Ishikawa (cell line): ENCODE measurements at regions not wholly inside any gene's neighbourhood (a gene's known extent, or its start where the extent isn't known, plus 50 kb on each side); places are given as distances from the start of the nearest gene placed in this dataset.

ENCODE experiments used
- CEBPB ChIP-seq: IDR thresholded peaks from 2 replicates; pipeline ENCODE4 v1.6.1; 2012
- CREB1 ChIP-seq: IDR thresholded peaks from 2 replicates; pipeline ENCODE4 v1.6.1; 2012; ENCODE audit warnings: low read depth
- EGR1 ChIP-seq: IDR thresholded peaks from 2 replicates; pipeline ENCODE4 v1.6.1; 2012
- EP300 ChIP-seq: IDR thresholded peaks from 2 replicates; pipeline ENCODE4 v1.6.1; 2012; ENCODE audit warnings: borderline replicate concordance
- FOXM1 ChIP-seq: IDR thresholded peaks from 2 replicates; pipeline ENCODE4 v1.6.1; 2012; ENCODE audit warnings: low read depth, borderline replicate concordance
- MAX ChIP-seq: IDR thresholded peaks from 2 replicates; pipeline ENCODE4 v1.6.1; 2012
- NFIC ChIP-seq: IDR thresholded peaks from 2 replicates; pipeline ENCODE4 v1.6.1; 2012
- RAD21 ChIP-seq: IDR thresholded peaks from 2 replicates; pipeline ENCODE4 v1.6.1; 2012; ENCODE audit warnings: low read depth
- REST ChIP-seq: IDR thresholded peaks from 2 replicates; pipeline ENCODE4 v1.6.1; 2012; ENCODE audit warnings: low read depth, mild to moderate bottlenecking
- TAF1 ChIP-seq: IDR thresholded peaks from 2 replicates; pipeline ENCODE4 v1.6.1; 2012; ENCODE audit warnings: low read depth, mild to moderate bottlenecking
- TCF12 ChIP-seq: IDR thresholded peaks from 2 replicates; pipeline ENCODE4 v1.6.1; 2012; ENCODE audit warnings: low read depth
- TEAD4 ChIP-seq: IDR thresholded peaks from 2 replicates; pipeline ENCODE4 v1.6.1; 2012
- USF1 ChIP-seq: IDR thresholded peaks from 2 replicates; pipeline ENCODE4 v1.6.1; 2012
- YY1 ChIP-seq: IDR thresholded peaks from 2 replicates; pipeline ENCODE4 v1.6.1; 2012; ENCODE audit warnings: low read depth
- ZBTB7A ChIP-seq: IDR thresholded peaks from 2 replicates; pipeline ENCODE4 v1.6.1; 2012; ENCODE audit warnings: low read depth

GRCh38 chr11:27187848-27188621, 147.4 kb downstream of the BBOX1 start:
- TF ChIP-seq NFIC (no peak), RAD21 (no peak), FOXM1 (no peak), EP300 (no peak), TAF1 (no peak), REST (no peak), CREB1 (no peak), TEAD4 (no peak), ZBTB7A (no peak), USF1 (no peak), EGR1 (no peak), YY1 (no peak), MAX (no peak), CEBPB (no peak), TCF12 (no peak)

- no peak for TF ChIP-seq TEAD4
- TF ChIP-seq FOXM1 = no peak
- TF ChIP-seq REST = no peak
- no peak for TF ChIP-seq NFIC
- TF ChIP-seq ZBTB7A = no peak
- TF ChIP-seq EP300 = no peak
- no peak for TF ChIP-seq MAX
- no peak for TF ChIP-seq TAF1
- TF ChIP-seq EGR1 = no peak
- TF ChIP-seq TCF12 = no peak
- TF ChIP-seq CREB1 = no peak
- TF ChIP-seq RAD21 = no peak
- TF ChIP-seq YY1 = no peak
- TF ChIP-seq CEBPB = no peak
- no peak for TF ChIP-seq USF1
Observed at GRCh38 chr11:27187075-27187847, 146.6 kb downstream of the BBOX1 start.

- no peak for TF ChIP-seq TEAD4
Observed at GRCh38 chr11:27186580-27186979, 146.0 kb downstream of the BBOX1 start.

GRCh38 chr11:27184458-27185312, 144.1 kb downstream of the BBOX1 start:
- no peak for TF ChIP-seq CEBPB

GRCh38 chr11:27183672-27184457, 143.2 kb downstream of the BBOX1 start:
- TF ChIP-seq RAD21 (peak; percentile 90), TEAD4 (no peak), TAF1 (no peak)

- TF ChIP-seq NFIC = no peak
- no peak for TF ChIP-seq USF1
- no peak for TF ChIP-seq CEBPB
- TF ChIP-seq YY1 = no peak
- no peak for TF ChIP-seq EP300
- no peak for TF ChIP-seq TCF12
- no peak for TF ChIP-seq RAD21
Observed at GRCh38 chr11:27179334-27179733, 138.7 kb downstream of the BBOX1 start.
